Glomerular visceral epithelial cell (primary cell): ENCODE measurements at regions not wholly inside any gene's neighbourhood (a gene's known extent, or its start where the extent isn't known, plus 50 kb on each side); places are given as distances from the start of the nearest gene placed in this dataset.
A peak's percentile ranks its signal among the peaks of the same experiment; 100 is the strongest.
"Not testable (repeated sequence)": the region's sequence is repeated elsewhere in the genome, so short reads cannot be mapped to it uniquely, and the experiment has no call there.

Source experiments
- DNase-seq: peaks from one replicate; pipeline ENCODE4 v3.0.0-alpha.2; 2016; ENCODE audit errors: extremely low spot score

- DNase-seq = no peak
Observed at GRCh38 chr18:26650310-26651268, 102.2 kb upstream of the KCTD1 start.

GRCh38 chr18:26649193-26649543, 100.8 kb upstream of the KCTD1 start:
- DNase-seq = no peak

DNA sequence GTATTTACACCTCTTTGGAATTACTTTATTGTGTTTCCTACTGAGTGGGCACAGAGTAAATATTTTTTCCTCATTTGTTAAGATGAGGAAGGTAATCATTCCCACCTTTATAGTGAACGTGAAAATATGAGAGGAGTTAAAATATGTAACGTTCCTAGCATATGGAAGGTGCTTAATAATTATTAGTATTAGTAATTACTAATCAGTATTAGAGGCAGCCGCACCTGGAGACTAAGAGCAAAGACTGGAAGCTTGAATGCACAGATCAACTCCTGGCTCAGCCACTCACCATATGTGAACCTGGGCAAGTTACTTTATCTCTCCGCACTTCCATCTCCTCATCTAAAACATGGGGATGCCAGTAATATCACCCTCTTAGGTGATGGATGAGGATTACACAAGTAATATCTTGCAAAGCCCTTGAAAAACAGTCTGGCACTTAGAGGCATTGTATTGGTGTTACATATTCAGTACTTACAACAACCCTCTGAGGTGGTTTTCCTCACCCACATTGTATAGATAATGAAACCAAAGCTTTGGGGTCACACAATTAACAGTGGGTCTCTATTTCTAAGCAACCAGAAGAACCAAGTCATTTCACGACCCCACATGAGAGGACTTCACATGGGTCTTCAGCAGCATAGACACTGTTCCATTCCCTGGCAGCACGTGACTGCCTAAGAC, 100.3 kb upstream of the KCTD1 start:
- DNase-seq = no peak

DNA sequence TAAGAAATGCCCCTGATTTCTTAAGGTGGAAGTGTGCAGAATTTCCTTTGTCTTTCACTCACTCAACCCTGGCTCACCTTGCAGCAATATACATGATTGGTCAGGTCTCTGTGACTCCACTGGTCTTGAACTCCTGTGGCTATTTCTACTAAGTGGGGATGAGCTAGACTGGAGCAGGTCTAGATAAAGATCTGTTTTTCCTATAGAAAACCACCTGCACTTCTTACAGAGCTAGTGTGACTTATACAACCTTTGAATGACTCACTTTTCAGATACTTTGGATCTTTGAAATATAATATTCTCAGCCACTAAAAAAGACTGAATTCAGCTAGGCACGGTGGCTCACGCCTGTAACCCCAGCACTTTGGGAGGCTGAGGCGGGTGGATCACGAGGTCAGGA, 98.5 kb upstream of the KCTD1 start:
- DNase-seq = no peak

DNA sequence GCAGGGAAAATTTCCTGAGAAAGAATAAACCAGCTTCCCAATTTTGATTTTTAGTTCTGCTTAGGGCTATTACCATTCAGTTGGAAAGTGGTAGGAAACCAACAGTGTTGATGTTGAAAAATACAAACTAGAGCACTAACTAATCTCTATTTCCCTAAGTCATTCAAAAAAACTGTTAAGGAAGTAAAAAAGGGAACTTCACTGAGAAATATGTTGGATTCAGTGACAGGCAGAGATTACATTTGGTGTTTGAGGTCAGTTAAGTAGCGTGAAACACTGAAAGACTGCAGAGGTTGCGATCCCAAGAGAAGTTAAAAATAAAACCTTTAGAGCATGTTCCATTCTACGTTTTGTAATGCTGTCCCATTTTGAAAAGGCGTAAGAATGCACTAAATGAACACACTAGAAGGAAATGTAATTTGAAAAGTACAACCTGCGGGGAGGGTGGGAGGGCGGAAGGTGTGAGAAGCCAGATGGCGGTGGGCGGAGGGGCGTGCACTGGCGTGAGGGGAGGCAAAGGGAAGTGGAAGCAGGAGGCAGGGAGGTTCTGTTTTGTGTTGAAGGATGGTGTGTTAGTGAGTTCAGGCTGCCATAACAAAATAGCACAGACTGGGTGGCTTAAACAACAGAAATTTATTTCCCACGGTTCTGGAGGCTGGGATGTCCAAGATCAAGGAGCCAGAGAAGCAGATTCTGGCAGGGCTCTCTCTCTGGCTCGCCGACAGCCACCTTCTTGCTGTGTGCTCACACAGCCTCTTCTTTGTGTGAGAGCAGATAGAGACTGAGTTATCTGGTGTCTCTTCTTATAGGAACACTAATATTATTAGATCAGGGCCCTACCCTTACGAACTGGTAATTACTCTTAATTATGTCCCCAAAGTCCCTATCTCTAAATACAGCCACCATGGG, 94.3 kb upstream of the KCTD1 start:
- DNase-seq = no peak

DNA sequence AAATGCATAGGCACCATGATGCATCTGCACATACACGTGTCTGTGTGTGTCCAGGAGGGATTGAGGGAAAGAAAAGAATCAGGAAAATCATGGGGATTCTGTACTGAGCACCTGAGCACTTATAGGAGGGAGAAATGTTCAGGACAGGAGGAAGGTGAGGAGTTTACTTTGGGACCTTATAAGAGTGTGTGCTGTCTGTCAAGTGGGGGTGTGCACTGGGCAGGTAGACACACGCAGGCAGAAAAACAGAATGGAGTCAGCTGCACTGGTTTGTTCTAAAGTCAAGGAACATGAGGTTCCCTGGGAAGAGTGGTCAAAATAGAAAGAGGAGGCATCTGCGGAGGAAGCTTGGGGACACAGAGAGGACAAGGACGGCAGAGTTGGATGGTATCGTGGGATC, 92.2 kb upstream of the KCTD1 start:
- DNase-seq = no peak

GRCh38 chr18:26639149-26639548, 90.8 kb upstream of the KCTD1 start:
- DNase-seq = no peak

DNA sequence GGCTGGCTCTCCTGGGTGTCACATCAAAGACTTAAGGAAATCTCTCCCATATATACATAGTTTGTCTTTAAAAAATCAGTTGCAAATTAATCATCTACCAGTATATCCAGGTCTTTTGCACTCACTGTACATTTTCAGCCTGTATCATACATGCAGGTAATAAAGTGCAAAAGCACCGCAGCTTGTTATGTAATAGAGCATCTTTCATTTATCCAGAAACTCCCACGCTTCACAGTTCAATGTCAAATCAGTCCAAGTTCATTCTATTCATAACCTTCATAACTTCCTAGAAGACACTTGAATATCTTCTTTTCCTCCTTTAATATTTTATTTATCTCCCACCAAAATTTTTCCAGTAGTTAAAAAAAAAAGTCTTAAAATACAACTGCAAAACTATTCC, 89.6 kb upstream of the KCTD1 start:
- no peak for DNase-seq

DNA sequence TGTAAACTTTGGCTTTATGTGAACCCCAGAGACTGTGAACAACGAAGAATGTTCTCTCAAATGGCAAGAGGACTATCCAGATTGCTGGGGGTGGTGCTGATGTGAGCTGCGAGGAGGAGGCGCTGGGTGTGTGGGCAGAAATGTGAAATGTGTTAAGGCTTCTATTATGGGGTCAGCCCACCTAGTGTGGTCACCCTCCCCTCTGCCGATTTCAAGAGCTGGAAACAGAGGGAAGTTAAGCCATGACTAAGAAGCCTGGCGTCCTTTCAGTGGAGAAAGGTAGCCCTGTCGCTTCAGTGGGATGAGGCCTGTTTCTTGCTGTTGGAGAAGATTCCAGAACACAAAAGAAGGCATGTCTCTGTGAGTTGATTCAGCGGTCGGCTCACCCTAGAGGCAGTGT, 89.0 kb upstream of the KCTD1 start:
- no peak for DNase-seq

DNA sequence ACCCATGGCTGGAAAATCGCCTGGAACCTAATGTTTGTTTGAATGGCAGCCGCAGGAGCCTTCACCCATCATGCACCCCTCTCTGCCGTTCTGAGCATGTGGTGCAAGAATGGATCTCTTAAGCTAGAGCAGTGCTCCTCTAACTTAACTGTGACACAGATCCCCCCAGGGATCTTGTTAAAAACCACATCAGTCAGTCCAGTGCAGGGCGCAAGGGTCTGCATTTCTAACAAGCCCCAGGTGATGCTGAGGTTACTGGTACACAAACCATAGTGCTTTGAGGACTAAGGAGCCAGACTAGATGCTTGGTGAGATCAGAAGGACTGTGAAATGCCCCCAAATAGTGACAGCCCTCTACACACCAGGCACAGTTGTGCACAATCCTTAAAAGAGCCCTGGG, 87.1 kb upstream of the KCTD1 start:
- no peak for DNase-seq

DNA sequence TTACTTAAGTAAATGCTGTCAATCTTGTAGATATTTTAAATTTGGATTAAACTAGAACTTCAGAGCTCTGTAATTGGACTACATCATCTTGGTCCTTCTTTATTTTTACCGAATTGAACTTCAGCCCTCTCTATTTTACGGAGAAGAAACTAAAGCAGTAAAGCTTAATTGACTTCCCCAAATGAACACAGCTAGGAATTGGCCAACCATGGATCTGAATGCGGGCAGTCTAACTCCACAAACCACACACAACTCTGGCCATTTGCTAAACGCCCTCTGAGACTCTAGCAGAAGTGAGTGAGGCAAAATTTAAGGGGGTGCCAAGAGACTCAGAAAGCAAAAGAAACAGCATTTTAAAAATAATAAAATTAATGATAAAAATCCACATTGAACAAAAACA, 86.3 kb upstream of the KCTD1 start:
- DNase-seq = no peak

DNA sequence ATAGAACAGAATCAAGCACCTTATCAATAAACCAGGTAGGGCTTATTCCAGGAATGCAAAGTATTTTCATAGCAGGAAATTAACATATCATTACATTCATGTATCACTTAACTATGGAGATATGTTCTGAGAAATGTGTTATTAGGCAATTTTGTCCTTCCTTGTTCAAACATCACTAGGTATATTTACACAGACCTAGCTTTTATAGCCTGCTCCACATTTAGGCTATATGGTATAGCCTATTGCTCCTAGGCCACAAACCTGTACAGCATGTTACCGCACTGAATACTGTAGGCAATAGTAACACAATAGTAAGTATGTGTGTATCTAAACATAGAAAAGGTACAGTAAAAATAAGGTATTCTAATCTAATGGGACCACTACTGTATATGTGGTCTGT, 82.8 kb upstream of the KCTD1 start:
- DNase-seq = no peak

DNA sequence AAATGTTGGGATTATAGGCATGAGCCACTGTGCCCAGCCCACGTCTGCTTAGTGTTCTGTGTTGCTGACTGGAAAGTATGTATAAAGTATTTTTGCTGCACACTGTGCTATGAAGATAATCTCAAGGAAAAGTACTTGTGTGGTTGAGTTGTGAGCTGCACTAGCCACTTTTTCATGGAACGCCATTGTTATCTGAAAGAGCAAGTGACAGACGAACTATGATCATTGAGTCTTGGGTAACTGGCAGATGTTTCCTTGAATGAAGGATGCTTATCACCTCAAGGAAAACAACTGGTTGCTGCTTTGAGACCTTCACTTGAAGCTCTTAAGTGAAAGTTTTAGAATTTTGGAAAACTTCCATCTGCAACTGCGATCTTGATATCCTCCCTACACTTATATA, 82.2 kb upstream of the KCTD1 start:
- no peak for DNase-seq

DNA sequence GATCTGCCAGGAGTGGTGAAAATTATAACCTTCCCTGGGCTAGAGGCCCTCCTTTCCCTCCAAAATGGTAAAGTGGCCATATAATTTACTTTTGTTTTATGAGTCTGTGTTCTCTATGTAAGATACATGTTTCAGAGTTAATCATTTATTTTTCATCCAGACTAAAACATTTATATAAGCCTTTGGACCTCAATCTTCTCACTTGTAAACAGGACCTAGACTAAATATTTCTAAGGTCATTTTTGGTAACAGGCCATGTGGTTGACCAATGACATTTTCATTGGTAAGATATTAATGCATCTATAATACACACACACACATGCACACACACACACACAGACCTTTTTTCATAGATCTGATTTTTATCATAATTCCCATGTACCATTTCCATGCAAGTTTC, 79.7 kb upstream of the KCTD1 start:
- no peak for DNase-seq

- no peak for DNase-seq
Observed at GRCh38 chr18:26624443-26624842, 76.1 kb upstream of the KCTD1 start.

GRCh38 chr18:26623314-26623713, 75.0 kb upstream of the KCTD1 start:
- DNase-seq = not testable (repeated sequence)

- peak; percentile 8 for DNase-seq
Observed at GRCh38 chr18:26621161-26622026, 73.0 kb upstream of the KCTD1 start.

DNA sequence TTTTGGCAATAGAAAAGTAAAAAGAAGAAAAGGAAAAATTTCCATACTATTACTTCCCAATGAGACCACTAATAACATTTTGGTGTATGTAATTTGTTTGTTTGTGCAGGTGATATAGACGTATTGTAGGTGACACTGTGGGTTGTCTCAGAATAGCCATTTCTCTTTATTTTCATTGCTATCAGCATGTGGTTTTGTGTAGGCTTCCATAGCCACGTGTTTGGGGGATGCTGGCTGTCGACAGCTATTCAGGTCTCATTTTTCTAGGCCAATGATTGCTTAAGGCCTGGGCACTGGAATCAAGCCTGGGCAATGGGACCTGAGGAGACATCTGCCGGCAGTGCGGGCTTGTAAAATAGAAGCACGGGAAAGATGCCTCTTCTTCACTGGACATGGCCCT, 71.0 kb upstream of the KCTD1 start:
- DNase-seq = no peak

DNA sequence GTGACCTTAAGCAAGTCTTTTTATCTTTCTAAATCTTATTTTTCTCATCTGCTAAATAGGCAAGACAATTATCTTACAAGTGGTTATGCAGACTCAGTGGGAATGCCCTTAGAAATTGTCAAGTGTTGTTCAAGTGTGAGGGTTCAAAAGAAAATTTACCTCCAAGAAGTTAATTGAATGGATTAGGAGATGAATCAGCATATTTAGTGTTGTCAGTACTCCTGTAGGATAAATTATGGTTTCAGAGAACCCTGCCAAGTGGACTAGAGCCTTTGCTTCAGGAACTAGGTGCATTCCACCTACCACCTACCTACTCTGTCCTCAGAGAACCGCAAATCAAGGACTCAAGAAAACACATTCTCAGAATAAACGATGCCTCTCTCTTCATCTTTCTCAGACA, 69.8 kb upstream of the KCTD1 start:
- no peak for DNase-seq

DNA sequence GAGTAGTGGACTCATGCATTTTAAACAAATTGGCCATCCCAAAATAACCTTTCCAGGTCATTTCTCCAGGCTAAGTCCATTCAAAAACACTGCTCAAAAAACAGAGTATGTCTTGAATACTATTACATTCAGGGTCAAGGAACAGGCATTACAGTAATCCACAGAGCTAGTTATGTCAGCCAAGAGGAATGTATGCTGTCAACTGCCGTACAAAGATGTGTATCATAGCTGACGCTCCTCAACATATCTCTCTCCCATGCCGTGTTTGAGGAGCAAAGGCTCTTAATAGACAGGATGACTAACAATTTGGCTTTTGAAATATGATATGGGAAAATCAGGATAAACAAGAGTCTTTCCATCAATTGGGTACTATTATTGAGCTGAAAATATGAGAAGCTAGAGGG, 68.8 kb upstream of the KCTD1 start:
- peak; percentile 85 for DNase-seq

DNA sequence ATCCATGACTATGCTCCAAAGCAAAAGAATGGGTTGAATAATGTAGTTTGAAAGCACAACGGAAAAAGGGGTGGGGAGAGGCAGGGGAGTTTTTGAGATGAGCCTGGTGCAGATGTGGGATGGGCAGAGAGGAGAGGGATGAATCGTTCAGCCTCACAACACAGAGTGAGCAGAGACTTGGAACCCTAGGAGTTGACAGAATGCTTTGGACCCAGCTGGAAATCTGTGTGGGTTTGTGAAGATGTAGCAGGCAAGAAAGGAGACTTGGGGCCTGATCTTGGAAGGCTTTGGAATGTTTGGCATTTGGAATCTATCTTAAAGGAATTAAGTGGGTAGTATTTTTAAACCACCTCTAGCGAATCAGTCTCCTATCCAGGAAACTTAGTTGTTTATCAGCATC, 66.0 kb upstream of the KCTD1 start:
- no peak for DNase-seq
